ENCODE measurements at regions not wholly inside any gene's neighbourhood (a gene's known extent, or its start where the extent isn't known, plus 50 kb on each side); places are given as distances from the start of the nearest gene placed in this dataset.
A peak's percentile ranks its signal among the peaks of the same experiment; 100 is the strongest.

DNA sequence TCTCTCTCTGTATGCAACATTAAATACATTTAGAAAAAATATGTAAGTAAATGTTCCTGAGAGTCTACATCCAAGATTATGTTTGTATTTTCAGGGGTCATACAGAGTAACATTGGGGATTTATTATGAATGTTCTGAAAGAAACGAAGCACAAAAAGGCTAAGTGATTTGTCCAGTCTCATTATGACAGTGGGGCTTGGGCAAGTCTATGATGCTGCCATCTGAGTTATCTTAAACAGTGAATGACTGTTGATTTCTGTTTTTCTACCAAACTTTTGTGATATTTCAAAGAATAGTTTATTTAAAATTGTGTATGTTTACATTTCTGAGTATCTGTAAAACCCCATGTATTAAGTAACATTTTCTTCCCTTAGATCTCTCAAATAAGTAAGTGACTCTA is 481.2 kb upstream of the ZNF717 start:
- no peak for TF ChIP-seq CTCF (IDR thresholded peaks at IDR 0.05; ENCODE audit: low read depth, low read length)
- no peak overlapping the region for H3K4me3 ChIP-seq (ENCODE audit: low read depth, low read length)
- DNase-seq (ENCODE audit: low read depth, low spot score): no peak
- in situ Hi-C loops (cut with HindIII; ENCODE audit: low sequenced_read_pairs): no loop called here

GRCh38 chr3:76267851-76268380 is 482.6 kb upstream of the ZNF717 start:
- no peak for DNase-seq (ENCODE audit: low read depth, low spot score)
- TF ChIP-seq CTCF (IDR thresholded peaks at IDR 0.05; ENCODE audit: low read depth, low read length): no peak
- H3K4me3 ChIP-seq (ENCODE audit: low read depth, low read length): no peak overlapping the region
- in situ Hi-C loops (cut with HindIII; ENCODE audit: low sequenced_read_pairs): no loop called here

GRCh38 chr3:76293856-76294255 is 508.5 kb upstream of the ZNF717 start:
- DNase-seq (ENCODE audit: low read depth, low spot score): no peak
- no peak for TF ChIP-seq CTCF (IDR thresholded peaks at IDR 0.05; ENCODE audit: low read depth, low read length)
- no peak overlapping the region for H3K4me3 ChIP-seq (ENCODE audit: low read depth, low read length)
- in situ Hi-C loops (cut with HindIII; ENCODE audit: low sequenced_read_pairs): no loop called here

GRCh38 chr3:76300746-76301145 is 515.4 kb upstream of the ZNF717 start:
- DNase-seq (ENCODE audit: low read depth, low spot score): no peak
- in situ Hi-C loops (cut with HindIII; ENCODE audit: low sequenced_read_pairs): no loop called here
- TF ChIP-seq CTCF (IDR thresholded peaks at IDR 0.05; ENCODE audit: low read depth, low read length): no peak
- no peak overlapping the region for H3K4me3 ChIP-seq (ENCODE audit: low read depth, low read length)

DNA sequence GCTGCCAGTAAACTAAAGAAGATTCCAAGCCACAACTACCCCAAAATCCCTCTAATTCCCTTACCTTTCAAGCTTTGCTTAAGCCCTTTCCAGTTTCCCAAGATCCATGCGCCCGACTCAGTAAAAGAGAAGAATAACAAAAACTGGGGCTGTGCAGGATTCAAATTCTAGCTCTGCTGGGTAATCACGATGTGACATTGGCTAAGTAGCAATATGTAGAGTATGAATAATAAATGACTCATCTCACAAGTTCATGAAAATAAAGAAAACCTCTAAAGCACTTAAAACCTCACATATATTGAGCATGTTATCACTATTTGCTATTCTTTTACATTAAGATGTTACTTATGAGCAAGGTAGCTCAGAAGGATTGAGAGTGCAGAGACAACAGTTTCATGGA is 522.2 kb upstream of the ZNF717 start:
- peak; percentile 12 for DNase-seq (ENCODE audit: low read depth, low spot score)
- in situ Hi-C loops (cut with HindIII; ENCODE audit: low sequenced_read_pairs): no loop called here
- no peak for TF ChIP-seq CTCF (IDR thresholded peaks at IDR 0.05; ENCODE audit: low read depth, low read length)

GRCh38 chr3:76308541-76308940 is 523.2 kb upstream of the ZNF717 start:
- no peak for DNase-seq (ENCODE audit: low read depth, low spot score)
- no peak overlapping the region for H3K4me3 ChIP-seq (ENCODE audit: low read depth, low read length)
- TF ChIP-seq CTCF (IDR thresholded peaks at IDR 0.05; ENCODE audit: low read depth, low read length): no peak
- in situ Hi-C loops (cut with HindIII; ENCODE audit: low sequenced_read_pairs): no loop called here

More for the DNA sequence above, 522.2 kb upstream of the ZNF717 start:
- no peak overlapping the region for H3K4me3 ChIP-seq (ENCODE audit: low read depth, low read length)

DNA sequence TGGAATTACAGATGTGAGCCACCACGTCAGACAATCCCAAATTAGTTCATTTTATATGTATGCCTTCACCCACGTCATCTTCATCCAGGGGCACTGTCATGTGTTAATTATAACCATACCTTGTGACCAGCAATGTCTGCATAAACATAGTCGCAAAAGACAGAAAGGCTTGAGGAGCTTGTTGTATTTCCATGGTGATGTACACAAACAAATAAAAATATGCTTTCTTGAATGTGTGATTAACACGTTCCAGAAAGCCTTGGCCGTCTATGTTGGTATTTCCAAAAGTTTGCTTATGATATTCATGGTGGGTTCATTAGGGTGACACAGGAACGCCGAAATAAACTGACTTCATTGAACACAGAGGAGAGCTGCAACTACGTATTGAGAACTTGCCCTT is 524.7 kb upstream of the ZNF717 start:
- TF ChIP-seq CTCF (IDR thresholded peaks at IDR 0.05; ENCODE audit: low read depth, low read length): no peak
- no peak overlapping the region for H3K4me3 ChIP-seq (ENCODE audit: low read depth, low read length)
- DNase-seq (ENCODE audit: low read depth, low spot score): no peak
- in situ Hi-C loops (cut with HindIII; ENCODE audit: low sequenced_read_pairs): no loop called here
